GM06990 (cell line): ENCODE measurements at regions not wholly inside any gene's neighbourhood (a gene's known extent, or its start where the extent isn't known, plus 50 kb on each side); places are given as distances from the start of the nearest gene placed in this dataset.

Experiments
- DNase-seq: peaks from one replicate; pipeline ENCODE4 v3.0.0-alpha.2; 2011; ENCODE audit not compliant: insufficient read length; ENCODE audit errors: extremely low read depth
- H3K27me3 ChIP-seq: replicated peaks from 2 replicates; pipeline ENCODE4 v1.6.0; 2011; ENCODE audit warnings: low read length; ENCODE audit not compliant: control insufficient read depth, insufficient read depth
- H3K36me3 ChIP-seq: 2 replicates; pipeline ENCODE4 v1.5.1; 2011; ENCODE audit warnings: low read length; ENCODE audit not compliant: control insufficient read depth, insufficient read depth
- H3K4me3 ChIP-seq: replicated peaks from 2 replicates; pipeline ENCODE4 v1.5.1; 2011; ENCODE audit warnings: low read depth, mild to moderate bottlenecking, control low read depth, low read length
- TF ChIP-seq, protein P1 (sequence below): IDR thresholded peaks from 2 replicates; pipeline ENCODE4 v1.5.1; 2011; ENCODE audit warnings: low read length, control low read depth, mild to moderate bottlenecking, inconsistent platforms; ENCODE audit not compliant: insufficient read depth, poor library complexity, severe bottlenecking

- TF ChIP-seq, protein P1, sequence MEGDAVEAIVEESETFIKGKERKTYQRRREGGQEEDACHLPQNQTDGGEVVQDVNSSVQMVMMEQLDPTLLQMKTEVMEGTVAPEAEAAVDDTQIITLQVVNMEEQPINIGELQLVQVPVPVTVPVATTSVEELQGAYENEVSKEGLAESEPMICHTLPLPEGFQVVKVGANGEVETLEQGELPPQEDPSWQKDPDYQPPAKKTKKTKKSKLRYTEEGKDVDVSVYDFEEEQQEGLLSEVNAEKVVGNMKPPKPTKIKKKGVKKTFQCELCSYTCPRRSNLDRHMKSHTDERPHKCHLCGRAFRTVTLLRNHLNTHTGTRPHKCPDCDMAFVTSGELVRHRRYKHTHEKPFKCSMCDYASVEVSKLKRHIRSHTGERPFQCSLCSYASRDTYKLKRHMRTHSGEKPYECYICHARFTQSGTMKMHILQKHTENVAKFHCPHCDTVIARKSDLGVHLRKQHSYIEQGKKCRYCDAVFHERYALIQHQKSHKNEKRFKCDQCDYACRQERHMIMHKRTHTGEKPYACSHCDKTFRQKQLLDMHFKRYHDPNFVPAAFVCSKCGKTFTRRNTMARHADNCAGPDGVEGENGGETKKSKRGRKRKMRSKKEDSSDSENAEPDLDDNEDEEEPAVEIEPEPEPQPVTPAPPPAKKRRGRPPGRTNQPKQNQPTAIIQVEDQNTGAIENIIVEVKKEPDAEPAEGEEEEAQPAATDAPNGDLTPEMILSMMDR, result no peak
- H3K27me3 ChIP-seq, result peaks cover 1% of the 10 kb centered on the region
- H3K4me3 ChIP-seq, result no peak overlapping the region
- no peaks in the 10 kb centered on the region for H3K36me3 ChIP-seq
- DNase-seq, result no peak
These were observed 73.1 kb downstream of the UBIAD1 start for GRCh38 chr1:11345971-11346715.

- no peak for DNase-seq
- Histone ChIP-seq H3K4me3 (no peak overlapping the region), H3K36me3 (no peaks in the 10 kb centered on the region), H3K27me3 (no peaks in the 10 kb centered on the region; the same call in 1 of the 2 replicates)
- TF ChIP-seq, protein P1, result no peak
These were observed 77.3 kb downstream of the UBIAD1 start for GRCh38 chr1:11350265-11350664.

GRCh38 chr1:11352058-11352715 is 79.2 kb downstream of the UBIAD1 start:
- no peak for DNase-seq
- Histone ChIP-seq H3K36me3 (no peaks in the 10 kb centered on the region), H3K4me3 (no peak overlapping the region), H3K27me3 (no peaks in the 10 kb centered on the region; the same call in 1 of the 2 replicates)
- TF ChIP-seq, protein P1, result no peak

GRCh38 chr1:11352816-11353799 is 80.1 kb downstream of the UBIAD1 start:
- no peak overlapping the region for H3K4me3 ChIP-seq
- no peak for DNase-seq

GRCh38 chr1:11354893-11355553 is 82.0 kb downstream of the UBIAD1 start:
- no peak for DNase-seq

More at GRCh38 chr1:11352816-11353799, 80.1 kb downstream of the UBIAD1 start:
- TF ChIP-seq, protein P1, result no peak
- no peaks in the 10 kb centered on the region for H3K36me3 ChIP-seq
- no peaks in the 10 kb centered on the region for H3K27me3 ChIP-seq

More at GRCh38 chr1:11354893-11355553, 82.0 kb downstream of the UBIAD1 start:
- Histone ChIP-seq H3K4me3 (no peak overlapping the region), H3K36me3 (no peaks in the 10 kb centered on the region), H3K27me3 (no peaks in the 10 kb centered on the region; the same call in none of the 2 replicates)
- TF ChIP-seq, protein P1, result no peak
